NCI-H748 (cell line): ENCODE measurements at regions not wholly inside any gene's neighbourhood (a gene's known extent, or its start where the extent isn't known, plus 50 kb on each side); places are given as distances from the start of the nearest gene placed in this dataset.
A peak's percentile ranks its signal among the peaks of the same experiment; 100 is the strongest.
"Not testable (repeated sequence)": the region's sequence is repeated elsewhere in the genome, so short reads cannot be mapped to it uniquely, and the experiment has no call there.

Experiments
- DNase-seq: peaks from one replicate; lab custom pipeline; 2025; ENCODE audit not compliant: unreplicated experiment; lab: John Stamatoyannopoulos, UW

DNA sequence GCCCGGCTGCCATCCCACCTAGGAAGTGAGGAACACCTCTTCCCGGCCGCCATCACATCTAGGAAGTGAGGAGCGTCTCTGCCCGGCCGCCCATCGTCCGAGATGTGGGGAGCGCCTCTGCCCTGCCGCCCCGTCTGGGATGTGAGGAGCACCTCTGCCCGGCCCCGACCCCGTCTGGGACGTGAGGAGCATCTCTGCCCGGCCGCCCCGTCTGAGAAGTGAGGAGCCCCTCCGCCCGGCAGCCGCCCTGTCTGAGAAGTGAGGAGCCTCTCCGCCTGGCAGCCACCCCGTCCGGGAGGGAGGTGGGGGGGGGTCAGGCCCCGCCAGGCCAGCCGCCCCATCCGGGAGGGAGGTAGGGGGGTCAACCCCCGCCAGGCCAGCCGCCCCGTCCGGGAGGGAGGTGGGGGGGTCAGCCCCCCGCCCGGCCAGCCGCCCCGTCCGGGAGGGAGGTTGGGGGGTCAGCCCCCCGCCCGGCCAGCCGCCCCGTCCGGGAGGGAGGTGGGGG lies 330.0 kb downstream of the CBLN1 start:
- not testable (repeated sequence) for DNase-seq

DNA sequence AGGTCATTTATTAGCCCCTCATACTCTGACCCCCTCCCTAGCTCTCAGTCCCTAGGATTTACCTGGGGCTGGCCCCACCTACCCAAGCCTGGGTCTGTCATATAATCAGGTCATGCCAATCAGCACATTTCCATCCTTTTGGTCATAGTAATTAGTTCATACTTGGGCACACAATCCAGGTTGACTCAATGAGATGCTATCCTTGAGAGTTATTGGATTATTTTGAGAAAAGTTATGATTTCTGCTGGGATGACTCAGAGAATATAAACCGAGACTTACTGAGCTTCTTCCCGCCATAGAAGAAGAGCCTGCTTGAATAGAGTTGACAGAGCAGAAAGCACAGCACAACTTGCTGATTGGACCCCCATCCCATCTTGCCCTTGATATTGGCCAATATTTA lies 331.5 kb downstream of the CBLN1 start:
- DNase-seq: no peak

DNA sequence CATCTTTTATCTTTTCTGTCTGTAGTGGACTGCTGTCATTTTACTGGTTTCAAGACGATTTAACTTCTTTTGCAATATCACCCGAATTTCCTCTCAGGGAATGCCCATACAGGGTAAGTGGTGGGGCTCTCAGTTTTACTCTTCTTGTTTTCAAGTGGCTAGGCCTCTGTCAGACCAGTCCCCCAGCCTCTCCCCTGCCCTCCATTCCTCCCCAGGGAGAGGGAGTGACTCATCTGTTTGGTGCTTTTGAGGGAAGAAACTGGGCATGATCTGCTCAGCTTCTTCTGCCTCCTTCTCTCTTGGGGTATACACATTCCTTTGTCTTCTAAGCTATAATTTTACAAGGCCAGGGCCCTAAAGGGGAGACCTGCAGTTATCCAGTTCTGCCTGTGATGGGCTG lies 332.0 kb downstream of the CBLN1 start:
- DNase-seq: no peak

DNA sequence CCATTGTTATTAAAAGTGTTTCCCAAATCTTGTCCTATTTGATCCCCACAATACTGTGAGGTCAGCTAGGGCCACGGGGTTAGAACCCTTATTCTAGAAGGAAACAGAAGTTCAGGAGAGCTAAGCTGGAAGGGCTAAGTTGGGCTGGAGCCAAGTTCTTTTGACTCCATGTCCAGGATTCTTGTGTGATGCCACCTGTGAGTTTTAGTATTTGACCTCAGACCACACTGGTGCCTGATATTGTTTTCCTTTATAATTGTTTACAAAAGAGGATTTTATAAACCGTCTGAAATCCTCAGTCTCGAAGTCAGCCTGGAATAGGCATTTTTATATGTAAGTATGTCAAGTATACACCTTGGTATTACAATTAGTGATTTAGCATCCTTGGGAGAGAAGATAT lies 332.7 kb downstream of the CBLN1 start:
- no peak for DNase-seq

DNA sequence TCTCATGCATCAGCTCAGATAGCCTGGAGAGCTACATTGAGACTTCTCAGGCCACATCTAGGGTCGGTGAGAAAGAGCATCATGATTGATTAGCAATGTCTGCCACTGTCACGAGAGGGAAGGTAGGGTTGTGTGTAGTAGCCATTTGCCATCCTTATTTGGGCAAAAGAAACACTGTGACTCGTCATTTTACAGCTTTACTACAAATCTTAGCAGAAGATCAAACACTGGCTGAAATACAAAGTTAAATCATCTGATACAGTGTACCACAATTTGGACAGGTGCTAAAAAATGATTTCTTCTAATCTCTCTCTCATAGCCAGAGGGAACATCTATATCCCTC lies 334.3 kb downstream of the CBLN1 start:
- DNase-seq: no peak

DNA sequence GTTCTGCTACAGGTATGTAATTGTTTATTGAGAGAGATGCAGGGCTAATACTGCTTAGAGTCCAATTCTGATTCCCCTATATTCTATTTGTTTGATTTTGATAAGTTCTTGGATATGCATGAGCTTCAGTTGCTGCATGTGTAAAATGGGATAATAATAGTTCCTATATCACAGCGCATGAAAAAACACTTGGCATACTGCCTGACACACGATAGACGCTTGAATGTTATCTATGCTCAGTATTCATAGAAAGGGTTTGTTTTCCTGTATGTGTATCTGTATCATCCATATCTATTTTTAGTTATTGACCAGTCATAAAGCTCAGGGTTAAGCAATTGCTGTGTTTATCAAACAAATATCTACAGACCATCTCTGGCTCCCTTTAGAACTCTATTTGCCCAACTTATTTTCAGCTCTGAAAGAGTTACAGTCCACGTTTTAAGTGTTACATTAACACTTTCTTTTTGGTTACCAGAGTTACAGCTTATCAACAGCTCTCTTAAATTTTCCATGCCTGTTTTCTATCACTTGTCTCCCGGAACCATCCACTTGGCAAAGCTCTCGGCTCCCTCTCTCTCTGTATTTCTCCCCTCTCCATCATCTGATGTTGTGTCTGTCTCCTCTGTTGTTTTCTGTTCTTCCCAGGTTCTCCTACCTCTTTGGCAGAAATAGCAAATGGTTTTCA lies 334.8 kb downstream of the CBLN1 start:
- DNase-seq: no peak

DNA sequence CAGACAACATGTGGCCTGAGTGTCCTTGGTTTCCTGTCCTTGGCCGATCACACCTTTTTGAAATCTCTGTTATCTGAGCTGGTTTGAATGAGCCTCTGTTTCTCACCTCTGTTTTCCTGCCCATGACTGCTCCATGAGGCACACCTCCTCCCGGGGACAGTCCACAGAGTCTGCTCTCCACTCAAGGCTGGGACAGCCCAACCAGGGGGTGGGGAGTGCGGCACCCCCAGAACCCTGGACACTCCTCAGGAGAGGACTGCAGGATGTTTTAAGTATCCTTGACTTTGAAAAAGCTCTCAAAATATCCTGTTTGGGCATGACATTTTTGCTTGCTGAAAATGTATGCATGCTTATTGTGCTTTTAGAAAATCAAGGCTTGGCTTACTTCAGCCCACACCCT lies 333.0 kb upstream of the N4BP1 start:
- no peak for DNase-seq

DNA sequence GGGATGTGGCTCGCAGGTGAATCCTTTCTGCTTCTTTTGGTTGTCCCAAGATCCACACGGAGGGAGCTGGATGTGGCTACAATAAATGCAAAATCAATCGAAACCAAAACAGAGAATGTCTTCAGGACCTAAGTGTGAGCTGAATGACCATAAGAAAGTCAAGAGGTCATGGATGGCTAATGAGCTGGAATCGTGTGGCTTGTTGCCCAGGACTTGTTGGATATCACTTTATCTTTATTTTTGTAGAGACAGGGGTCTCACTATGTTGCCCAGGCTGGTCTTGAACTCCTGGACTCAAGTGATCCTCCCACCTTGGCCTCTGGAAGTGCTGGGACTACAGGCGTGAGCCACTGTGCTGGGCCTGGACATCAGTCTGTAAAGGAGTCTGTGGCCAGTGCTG lies 326.8 kb upstream of the N4BP1 start:
- no peak for DNase-seq

DNA sequence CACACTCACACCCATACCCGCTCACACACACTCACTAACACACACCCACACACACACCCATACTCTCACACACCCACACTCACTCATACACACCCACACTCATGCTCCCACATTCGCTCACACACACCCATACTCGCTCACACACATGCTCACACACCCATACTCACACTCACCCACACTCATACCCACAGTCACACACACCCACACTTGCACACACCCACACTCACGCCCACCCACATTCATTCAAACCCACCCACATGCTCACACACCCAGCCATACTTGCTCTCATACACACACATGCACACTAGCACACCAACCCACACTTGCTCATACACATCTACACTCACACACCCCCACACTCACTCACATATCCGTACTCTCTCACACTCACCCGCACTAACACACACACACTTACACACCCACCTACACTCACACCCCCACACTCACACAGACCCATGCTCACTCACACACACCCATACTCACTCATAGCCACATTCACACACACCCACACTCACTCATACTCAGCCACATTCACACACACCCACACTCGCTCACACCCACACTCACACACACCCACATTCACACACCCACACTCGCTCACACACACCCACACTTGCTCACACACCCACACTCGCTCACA lies 322.4 kb upstream of the N4BP1 start:
- no peak for DNase-seq

DNA sequence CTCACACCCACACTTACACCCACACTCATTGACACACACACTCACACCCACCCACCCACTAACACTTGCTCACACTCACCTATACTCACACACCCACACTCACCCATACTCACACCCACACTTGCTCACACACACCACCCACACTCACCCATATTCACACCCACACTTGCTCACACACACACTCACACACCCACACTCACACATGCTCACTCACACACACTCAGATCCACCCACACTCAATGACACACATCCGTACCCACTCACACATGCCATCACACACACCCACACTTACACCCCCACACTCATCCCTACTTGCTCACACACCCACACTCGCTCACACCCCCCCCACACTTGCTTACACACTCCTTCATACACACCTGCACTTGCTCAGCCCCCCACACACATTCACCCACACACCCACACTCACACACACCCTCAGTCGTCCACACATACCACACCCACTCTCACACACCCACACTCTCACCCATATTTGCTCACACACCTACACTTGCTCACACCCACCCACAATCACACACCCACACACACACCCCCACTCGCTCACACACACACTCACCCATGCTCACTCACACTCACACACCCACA lies 321.1 kb upstream of the N4BP1 start:
- DNase-seq: no peak

DNA sequence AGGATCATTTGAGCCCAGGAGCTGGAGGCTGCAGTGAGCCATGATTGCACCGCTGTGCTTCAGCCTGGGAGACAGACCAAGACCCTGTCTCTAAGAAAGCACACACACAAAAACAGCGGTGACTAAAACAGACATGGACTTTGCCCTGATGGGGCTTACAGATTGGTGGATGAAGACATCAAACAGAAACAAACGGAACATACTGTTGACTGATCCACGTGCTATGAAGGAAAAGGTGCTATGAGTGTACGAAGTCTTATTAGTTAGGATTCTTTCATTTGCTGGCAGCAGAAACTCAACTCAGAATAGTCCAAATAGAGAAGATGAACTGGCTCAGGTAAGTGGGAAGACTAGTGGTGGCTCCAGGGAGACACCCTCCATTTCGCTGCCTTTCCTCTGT lies 309.8 kb upstream of the N4BP1 start:
- DNase-seq: no peak

DNA sequence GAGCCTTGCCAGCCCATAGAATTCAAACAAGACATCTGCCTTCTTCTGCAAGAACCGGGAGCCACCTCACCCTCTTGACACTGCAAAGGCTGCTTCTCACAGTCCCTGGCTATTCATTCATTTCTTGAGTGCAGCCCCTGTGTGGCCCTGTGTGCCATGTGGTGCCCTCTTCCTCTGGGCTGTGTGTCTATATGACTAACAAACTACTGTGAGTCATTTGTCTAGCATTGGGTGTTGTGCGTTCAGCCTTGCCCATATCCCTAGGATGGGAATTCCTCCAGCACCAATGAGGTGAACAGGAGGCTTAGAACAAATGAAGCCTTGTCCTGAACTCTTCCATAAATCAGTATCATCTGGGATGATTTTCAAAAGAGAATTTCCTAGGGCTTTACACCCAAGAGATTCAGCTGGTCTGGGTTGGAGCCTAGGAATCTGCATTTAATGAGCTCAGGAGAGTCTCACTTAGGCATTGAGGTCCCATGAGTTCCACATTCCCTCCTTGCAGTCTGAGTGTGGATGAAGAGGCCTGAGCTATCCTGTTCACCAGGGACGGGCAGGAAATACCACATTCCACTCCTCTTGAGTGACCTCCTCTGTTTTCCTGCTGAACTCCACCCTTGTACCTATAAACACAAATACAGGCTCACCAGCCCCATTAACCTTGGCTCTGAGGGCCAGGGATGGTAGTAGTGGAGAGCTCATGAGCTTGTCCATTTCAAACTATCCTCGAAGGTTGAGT lies 308.7 kb upstream of the N4BP1 start:
- DNase-seq: no peak

DNA sequence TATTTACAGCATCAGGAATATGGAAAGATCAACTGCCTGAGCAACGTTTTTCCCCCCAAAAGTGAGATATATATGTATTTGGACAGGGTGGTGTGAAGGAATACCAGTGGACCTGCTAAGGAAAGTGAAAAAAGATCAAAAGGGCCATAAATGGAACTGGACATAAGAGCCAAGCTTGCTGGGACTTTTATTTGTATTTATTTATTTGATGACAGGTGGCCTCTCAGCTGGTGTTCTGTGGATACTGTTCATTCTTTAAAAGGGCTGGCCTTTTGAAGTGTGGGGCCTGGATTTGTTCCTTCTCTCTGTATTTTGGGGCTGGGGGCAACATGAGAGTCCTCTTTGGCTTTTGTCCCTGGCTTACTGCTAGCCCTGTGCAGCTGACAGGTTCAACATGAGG lies 306.6 kb upstream of the N4BP1 start:
- DNase-seq: no peak

DNA sequence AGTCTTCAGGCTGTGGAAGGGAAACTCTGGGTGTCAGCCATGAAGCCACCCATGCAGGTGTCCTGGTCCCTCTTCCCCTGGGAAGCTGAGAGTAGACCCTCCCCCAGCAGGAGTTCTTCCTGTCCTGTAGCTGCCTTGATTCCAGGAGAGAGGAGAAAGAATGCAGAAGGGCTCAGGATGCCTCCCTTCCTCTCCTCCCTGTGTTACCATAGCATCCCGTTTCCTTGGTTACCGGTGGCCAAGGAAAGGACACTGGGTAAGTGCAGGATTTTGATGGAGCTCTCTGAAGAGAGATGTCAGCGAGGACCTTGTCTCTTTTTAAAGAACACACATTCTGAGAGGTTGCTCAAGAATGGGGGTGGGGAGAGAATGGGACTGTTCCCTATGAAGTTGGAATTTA lies 304.1 kb upstream of the N4BP1 start:
- DNase-seq: peak; percentile 53

DNA sequence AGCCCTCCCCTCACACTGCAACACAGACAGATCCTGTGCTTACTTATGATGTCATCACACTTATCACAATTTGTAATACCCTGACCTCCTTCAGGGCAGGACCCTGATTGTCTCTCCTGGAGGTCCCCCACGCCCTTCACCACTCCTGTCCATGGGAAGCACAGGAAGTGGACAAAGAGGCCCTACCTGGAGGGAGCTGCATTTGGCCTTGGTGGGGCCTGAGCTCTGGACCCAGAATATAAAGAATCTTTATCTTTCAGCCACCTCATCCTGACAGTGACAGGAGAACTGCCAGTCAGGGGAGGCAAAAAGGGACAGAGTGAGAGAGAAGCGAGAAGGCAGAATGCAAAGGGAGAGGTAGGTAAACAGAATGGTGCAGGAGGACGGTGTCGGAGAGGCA lies 303.4 kb upstream of the N4BP1 start:
- DNase-seq: no peak

DNA sequence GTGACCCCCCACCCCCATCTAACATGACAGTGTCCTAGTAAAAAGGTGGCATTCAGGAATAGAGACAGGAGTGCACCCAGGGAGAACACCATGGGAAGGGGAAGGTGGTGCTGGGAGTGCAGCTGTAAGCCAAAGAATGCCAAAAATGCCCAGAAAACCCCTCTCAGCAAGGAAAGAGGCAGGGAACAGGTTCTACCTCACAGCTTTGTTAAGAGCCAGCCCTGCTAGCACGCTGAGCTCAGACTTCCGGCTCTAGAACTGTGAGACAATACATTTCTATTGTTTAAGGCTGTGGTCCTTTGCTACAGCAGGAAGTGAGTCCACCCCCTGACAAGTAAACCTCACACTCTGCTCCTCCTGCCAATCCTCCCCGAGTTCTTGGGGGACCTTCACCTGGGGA lies 302.4 kb upstream of the N4BP1 start:
- peak; percentile 5 for DNase-seq

DNA sequence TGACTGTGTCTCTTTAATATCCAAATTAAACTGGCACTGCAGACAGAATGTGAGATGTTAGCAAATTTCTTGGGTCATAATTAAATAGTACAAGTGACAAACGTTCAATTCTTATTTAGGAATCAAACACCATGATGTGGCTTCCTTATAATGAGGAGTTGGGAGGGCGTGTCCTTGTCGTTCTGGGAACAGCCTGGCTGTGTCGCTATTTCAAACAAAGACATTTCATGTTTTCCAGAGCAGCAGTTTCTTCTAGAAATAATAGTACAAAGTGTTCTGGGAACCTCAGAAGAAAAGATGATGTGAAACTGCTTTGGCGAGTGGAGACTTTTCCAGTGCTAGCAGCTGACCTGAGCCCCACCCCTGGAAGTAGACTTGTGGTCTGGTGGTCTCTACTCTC lies 301.7 kb upstream of the N4BP1 start:
- DNase-seq: peak; percentile 40

DNA sequence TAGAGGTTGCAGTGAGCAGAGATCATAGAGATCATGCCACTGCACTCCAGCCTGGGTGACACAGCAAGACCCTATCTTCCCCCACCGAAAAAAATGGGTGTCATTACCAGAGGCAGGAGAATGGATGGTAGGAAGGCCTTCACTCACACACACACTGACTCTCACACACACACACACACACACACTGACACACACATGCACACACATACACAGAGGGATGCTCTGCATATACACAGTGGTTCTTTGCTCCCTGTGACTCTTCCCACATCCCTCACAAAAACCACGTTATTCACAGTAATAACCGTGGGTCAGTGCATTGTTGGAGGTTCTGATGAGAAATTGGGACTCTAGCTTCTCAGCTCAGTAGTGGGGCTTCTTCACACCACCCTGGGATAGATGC lies 300.2 kb upstream of the N4BP1 start:
- no peak for DNase-seq

DNA sequence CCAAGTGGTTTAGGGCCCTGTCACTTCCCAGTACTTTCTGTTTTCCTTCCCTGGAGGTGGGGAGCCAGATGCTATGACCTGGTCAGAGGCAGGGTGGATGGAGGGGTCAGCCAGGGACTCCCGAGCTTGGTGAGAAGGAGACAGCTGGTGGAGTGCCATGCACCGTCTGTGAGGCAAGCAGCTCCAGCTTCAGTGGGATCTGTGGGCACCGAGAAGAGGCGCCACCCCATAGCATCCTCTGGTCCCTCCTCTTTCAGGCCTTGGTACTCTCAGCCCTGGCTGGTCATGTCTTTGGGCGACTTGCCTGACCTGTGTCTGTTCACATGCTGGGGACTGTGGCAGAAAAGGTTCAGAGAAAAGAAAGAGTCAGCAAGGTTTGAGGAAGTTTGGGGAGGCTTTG lies 299.3 kb upstream of the N4BP1 start:
- DNase-seq: no peak

DNA sequence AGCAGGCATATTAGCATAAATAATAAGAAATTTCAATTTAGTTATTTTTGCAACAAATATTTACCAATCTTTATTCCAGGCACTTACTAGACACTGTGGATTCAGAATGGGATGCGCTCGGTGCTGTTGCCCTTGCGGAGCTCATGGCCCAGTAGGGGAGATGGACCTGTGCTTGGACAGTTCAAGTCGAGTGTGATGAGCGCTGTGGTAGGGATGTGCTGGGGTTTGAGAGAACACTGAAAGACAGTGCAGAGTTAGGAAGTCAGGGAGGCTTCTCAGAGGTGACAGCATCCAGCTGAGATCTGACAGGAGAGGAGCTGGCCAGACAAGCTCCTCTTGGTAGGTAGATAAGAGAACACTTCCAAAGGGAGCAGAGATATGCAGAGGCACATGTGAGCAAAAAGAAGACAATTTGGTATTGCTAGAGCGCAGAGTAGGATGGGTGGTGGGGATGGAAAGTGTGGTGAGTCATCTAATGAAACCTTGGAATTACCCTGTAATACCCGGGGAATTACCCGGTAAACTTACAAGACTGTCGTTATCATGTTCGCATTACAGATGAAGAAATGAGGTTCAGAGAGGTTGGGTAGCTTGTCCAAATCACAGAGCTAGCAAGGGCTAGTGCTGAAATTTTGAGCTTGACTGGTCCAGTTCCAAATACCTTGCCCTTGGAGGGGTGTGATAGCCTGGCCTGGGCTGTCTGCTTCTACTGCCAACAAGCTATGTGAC lies 298.1 kb upstream of the N4BP1 start:
- DNase-seq: no peak
